ENCODE measurements at regions not wholly inside any gene's neighbourhood (a gene's known extent, or its start where the extent isn't known, plus 50 kb on each side); places are given as distances from the start of the nearest gene placed in this dataset.
"Not testable (repeated sequence)": the region's sequence is repeated elsewhere in the genome, so short reads cannot be mapped to it uniquely, and the experiment has no call there.

DNA sequence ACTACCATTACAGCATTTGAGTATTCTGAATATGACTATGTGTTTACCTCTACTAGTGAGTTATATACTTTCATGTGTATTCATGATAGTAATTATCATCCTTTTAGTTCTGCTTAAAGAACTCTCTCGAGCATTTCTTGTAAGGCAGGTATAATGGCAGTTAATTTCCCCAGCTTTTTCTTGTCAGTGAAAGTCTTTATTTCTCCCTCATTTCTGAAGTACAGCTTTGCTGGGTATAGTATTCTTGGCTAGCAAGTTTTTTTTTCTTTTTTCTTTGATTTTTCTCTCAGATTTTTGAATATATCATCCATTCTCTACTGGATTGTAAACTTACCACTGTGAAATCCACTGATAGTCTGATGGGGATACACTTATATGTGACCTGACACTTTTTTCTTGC, 165.9 kb upstream of the ARHGAP5 start:
- no peak for DNase-seq

DNA sequence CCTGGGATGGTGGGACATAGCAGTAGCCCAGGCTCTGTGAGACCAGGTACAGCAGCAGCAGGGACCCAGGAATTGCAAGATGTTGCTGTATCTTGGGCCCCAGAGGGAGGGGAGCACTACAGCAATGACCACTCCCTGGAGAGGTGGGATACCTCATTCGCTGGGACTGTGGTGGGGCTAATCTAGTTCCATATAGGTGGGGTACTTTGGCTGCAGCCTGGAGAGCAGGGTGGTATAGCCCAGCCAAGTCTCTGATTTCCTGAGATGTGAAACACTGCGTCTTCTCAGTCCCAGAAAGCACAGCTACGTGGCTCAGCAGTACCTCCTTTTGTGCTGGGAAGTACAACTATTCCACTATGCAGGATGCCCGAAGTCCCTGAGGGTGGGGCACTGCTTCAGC, 163.7 kb upstream of the ARHGAP5 start:
- DNase-seq: no peak

DNA sequence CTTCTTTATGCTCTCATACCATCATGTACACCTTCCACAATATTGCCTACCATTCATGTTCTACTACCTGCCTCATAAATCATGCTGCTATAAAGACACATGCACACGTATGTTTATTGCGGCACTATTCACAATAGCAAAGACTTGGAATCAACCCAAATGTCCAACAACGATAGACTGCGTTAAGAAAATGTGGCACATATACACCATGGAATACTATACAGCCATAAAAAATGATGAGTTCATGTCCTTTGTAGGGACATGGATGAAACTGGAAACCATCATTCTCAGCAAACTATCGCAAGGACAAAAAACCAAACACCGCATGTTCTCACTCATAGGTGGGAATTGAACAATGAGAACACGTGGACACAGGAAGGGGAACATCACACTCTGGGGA, 158.8 kb upstream of the ARHGAP5 start:
- not testable (repeated sequence) for DNase-seq

GRCh38 chr14:31920001-31920400, 157.1 kb upstream of the ARHGAP5 start:
- DNase-seq: no peak

DNA sequence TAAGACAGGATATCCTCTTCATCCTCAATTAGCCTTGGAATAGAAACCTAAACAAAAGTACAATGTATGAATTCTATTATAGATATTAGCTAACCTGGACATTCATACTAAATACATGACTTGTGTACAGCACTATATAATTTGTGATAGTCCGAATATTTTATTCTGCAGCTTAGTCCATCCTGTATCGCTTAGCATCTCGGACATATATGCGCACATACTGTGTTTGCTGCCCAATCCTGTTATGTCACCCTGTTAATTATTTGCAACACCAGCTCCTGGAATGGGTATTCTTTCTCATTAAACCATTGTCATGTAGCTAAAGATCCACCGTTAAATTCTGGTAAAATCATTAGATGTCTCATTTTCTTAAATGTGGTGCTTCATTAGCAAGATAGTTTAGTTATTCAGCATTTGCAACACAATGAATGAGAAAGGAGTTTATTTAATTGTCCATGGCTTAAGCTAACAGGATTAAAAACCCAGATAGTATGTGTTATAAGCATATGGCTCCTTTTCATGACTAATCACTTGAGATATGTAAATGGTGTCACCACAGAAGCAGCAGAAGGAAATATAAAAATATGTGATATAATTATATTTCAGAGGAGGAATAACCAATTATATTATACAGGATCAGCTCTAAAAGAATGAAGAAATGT, 156.0 kb upstream of the ARHGAP5 start:
- DNase-seq: no peak

DNA sequence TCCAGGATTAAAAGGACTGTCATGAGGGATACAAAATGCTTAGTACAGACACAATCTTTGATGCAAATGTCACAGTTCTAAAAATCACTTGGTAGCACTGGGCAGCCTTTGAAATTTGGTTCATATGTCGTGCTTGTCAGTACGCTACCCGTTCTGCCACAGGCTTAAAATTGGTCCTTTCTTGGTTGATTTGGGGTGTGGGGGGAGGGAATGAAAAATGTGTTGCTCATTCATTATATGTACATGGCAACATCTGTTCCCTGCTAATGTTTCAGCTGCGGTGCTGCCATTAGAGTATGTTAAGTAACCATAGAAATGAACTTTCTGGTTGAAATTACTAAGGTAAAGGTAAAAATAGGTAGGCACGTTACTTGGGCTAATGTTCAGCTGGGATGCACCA, 155.4 kb upstream of the ARHGAP5 start:
- no peak for DNase-seq

- peak; percentile 36 for DNase-seq
These were observed 151.0 kb upstream of the ARHGAP5 start for GRCh38 chr14:31926123-31926522.

DNA sequence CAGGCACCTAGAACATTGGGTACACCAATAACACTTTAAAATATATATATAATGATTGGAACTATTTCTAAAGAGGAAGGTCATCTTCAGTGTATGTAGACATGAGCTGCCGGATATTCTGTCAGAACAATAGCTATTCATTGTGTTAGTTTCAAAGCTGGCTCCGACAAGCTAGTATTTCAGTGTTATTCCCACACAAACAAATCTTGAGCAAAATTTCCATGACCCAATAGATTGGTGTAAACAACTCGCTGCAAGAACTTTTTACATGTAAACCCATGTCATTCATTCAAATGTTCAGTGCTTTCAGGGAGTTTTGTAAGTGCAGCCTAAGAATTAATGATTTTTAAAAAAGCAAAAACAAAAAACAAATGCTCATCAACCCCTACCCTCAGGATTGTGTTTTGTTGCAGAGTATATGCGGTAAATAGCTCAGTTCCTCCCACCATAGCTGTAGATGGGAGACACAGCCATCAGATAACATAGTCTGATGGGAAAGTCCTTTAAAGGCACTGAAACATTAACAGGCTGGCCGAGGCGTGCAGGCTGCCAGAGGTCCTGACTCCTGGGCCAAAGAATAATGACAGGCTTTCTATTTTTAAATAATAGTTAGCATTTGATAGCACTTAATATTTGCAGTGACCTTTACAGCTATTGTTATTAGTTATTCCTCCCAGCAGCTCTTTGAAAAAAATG, 150.3 kb upstream of the ARHGAP5 start:
- DNase-seq: no peak

GRCh38 chr14:31927348-31927832, 149.7 kb upstream of the ARHGAP5 start:
- DNase-seq: no peak

- DNase-seq: no peak
These were observed 147.0 kb upstream of the ARHGAP5 start for GRCh38 chr14:31930070-31930469.

GRCh38 chr14:31930493-31931240, 146.4 kb upstream of the ARHGAP5 start:
- no peak for DNase-seq

GRCh38 chr14:31932675-31933074, 144.4 kb upstream of the ARHGAP5 start:
- no peak for DNase-seq

- no peak for DNase-seq
These were observed 143.4 kb upstream of the ARHGAP5 start for GRCh38 chr14:31933716-31934115.

GRCh38 chr14:31934767-31935266, 142.3 kb upstream of the ARHGAP5 start:
- peak; percentile 34 for DNase-seq

- no peak for DNase-seq
These were observed 141.7 kb upstream of the ARHGAP5 start for GRCh38 chr14:31935391-31935790.

DNA sequence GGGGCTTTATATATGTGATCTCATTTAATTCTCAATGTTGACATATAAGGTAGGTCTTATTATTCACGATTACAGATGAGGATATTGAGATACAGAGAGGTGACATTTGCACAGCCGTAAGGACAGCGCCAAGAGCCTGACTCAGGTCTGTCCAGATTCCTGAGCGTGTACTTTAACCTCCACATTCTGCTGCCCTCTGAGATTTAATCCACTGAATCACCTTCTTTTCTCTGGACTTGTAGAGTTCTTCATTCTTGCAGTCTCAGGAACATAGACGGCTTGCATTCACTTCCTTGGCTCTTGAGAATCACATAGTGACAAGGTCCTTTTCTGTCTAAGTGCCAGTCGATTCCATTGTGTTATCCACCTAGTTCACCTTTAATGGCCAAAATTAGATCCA, 141.0 kb upstream of the ARHGAP5 start:
- DNase-seq: no peak

DNA sequence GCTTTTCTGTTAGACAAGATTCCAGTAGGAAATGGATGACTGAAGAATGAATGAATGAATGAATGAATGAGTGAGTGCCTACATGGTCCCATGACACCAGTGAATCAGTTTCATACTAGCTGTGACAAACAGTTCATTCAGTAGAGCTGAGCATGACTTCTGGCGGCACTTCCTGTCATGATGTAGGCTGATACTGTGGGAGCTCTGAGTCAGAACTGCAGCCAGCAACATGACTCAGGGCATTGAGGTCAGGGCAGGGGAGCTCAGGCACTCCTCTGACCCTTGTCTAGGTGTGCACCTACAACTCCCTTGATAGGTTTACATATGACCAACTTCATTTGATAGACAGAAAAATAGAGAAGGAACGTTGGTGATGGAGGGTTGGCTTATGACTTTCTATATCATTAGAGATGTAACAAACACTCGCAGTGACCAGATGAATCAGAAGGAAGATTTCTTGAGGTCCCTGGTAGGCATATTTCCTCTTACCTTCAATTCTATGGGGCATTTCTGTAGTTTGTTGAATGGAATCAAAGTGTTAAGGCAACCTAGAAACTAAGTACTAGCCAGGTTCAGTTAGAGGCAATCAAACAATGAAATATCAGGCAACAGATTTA, 139.3 kb upstream of the ARHGAP5 start:
- no peak for DNase-seq

GRCh38 chr14:31939934-31940333, 137.2 kb upstream of the ARHGAP5 start:
- DNase-seq: no peak

- DNase-seq: no peak
These were observed 135.6 kb upstream of the ARHGAP5 start for GRCh38 chr14:31941487-31941886.

GRCh38 chr14:31942166-31942841, 134.8 kb upstream of the ARHGAP5 start:
- DNase-seq: no peak

GRCh38 chr14:31943217-31943799, 133.8 kb upstream of the ARHGAP5 start:
- no peak for DNase-seq

DNA sequence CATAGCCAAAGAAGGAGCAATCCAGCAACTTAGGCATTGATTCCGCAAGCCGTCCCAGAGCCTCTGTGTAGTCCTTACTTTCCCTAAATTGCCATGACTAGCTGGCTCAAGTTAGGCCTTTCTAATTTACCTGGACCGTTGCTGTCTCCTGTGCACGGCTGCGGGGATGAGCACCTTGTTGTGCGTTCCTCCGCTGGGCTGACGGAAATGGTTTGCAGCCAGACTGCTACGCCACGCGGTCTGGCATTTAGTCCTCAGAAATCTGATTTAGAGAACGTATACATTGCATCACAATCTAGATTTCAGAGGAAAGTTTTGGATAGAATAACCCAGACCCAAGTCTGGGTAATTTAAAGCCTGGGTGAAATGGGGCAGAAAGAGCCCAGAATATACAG, 133.2 kb upstream of the ARHGAP5 start:
- DNase-seq: no peak

Measured in DMS79 treated with DMSO at 0.1 percent for 48 hours (cell line).